Esophagus muscularis mucosa (tissue), 4 donors: ENCODE measurements at regions not wholly inside any gene's neighbourhood (a gene's known extent, or its start where the extent isn't known, plus 50 kb on each side); places are given as distances from the start of the nearest gene placed in this dataset.
"Not testable (repeated sequence)": the region's sequence is repeated elsewhere in the genome, so short reads cannot be mapped to it uniquely, and the experiment has no call there.

ENCODE experiments used
- EP300 ChIP-seq: sonication (generic); formaldehyde crosslinking; IDR thresholded peaks from one replicate; pipeline ENCODE4 v1.6.1; 2017; ENCODE audit warnings: antibody characterized with exemption
- POLR2A ChIP-seq: fragments of 450-650 bp; IDR thresholded peaks from one replicate; pipeline ENCODE4 v1.6.1; 2017; ENCODE audit warnings: antibody characterized with exemption, moderate library complexity, mild to moderate bottlenecking, low read depth
- POLR2AphosphoS5 ChIP-seq, 2 donors: sonication (generic); formaldehyde crosslinking; IDR thresholded peaks; one replicate each; pipeline ENCODE4 v1.6.1; 2017; ENCODE audit warnings: antibody characterized with exemption in 2 of 2
- TF ChIP-seq, protein P1 (sequence below), 3 experiments: fragments of 200-600 bp in 2 of 3; fragments of 450-650 bp in 1 of 3; sonication (generic) in 2 of 3; IDR thresholded peaks; one replicate each; pipeline ENCODE4 v1.5.1; 2017 to 2019; ENCODE audit warnings: antibody characterized with exemption in 3 of 3, mild to moderate bottlenecking in 2 of 3, moderate library complexity in 1 of 3

DNA sequence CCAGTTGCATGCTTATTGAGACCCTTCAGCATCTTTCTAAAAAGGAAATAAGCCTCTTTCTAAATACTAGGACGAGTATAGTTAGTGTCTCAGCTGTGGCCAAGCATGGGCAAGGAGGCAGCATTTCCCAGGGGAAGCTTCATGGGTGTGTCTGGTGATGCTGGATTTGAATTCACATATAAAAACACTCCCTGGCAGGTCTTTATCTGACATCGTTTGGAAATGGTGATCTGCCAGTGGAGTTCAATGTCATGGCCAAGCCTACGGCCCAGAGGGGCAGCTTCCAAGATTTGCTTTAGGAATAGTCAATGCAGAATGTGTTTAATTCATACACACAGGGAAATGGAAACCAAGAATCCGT lies 94.7 kb downstream of the SRGAP2 start:
- TF ChIP-seq, protein P1, sequence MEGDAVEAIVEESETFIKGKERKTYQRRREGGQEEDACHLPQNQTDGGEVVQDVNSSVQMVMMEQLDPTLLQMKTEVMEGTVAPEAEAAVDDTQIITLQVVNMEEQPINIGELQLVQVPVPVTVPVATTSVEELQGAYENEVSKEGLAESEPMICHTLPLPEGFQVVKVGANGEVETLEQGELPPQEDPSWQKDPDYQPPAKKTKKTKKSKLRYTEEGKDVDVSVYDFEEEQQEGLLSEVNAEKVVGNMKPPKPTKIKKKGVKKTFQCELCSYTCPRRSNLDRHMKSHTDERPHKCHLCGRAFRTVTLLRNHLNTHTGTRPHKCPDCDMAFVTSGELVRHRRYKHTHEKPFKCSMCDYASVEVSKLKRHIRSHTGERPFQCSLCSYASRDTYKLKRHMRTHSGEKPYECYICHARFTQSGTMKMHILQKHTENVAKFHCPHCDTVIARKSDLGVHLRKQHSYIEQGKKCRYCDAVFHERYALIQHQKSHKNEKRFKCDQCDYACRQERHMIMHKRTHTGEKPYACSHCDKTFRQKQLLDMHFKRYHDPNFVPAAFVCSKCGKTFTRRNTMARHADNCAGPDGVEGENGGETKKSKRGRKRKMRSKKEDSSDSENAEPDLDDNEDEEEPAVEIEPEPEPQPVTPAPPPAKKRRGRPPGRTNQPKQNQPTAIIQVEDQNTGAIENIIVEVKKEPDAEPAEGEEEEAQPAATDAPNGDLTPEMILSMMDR (IDR thresholded peaks at IDR 0.05): not testable (repeated sequence)
- TF ChIP-seq EP300; POLR2A; POLR2AphosphoS5 (IDR thresholded peaks at IDR 0.05): not testable (repeated sequence)
